Peyer's patch (tissue), 4 donors: ENCODE measurements at regions not wholly inside any gene's neighbourhood (a gene's known extent, or its start where the extent isn't known, plus 50 kb on each side); places are given as distances from the start of the nearest gene placed in this dataset.

ENCODE experiments used
- DNase-seq, 3 donors: peaks; one replicate each; pipeline ENCODE4 v3.0.0-alpha.2; 2017 to 2019
- H3K27ac ChIP-seq, 4 donors: fragments of 200-600 bp; sonication (generic); one replicate each; pipeline ENCODE4 v1.5.1; 2016 to 2019
- H3K27me3 ChIP-seq, 2 donors: fragments of 200-600 bp; sonication (generic); one replicate each; pipeline ENCODE4 v1.5.1; 2019
- H3K36me3 ChIP-seq, 3 donors: fragments of 200-600 bp; sonication (generic); one replicate each; pipeline ENCODE4 v1.5.1; 2016 to 2019
- H3K4me1 ChIP-seq, 4 donors: fragments of 200-600 bp; sonication (generic); one replicate each; pipeline ENCODE4 v1.5.1; 2016 to 2019
- H3K4me3 ChIP-seq, 4 donors: fragments of 200-600 bp; sonication (generic); 1 replicate in 3 of 4; 2 replicates in 1 of 4; pipeline ENCODE4 v1.5.1; 2016 to 2019; ENCODE audit warnings: mild to moderate bottlenecking in 1 of 4
- H3K9me3 ChIP-seq, 4 donors: fragments of 200-600 bp; sonication (generic); one replicate each; pipeline ENCODE4 v1.5.1; 2016 to 2019; ENCODE audit warnings: mild to moderate bottlenecking in 1 of 4
- POLR2A ChIP-seq, 2 donors: fragments of 450-650 bp; IDR thresholded peaks; one replicate each; pipeline ENCODE4 v1.5.1; 2017; ENCODE audit warnings: antibody characterized with exemption in 2 of 2, mild to moderate bottlenecking in 2 of 2, moderate library complexity in 2 of 2
- TF ChIP-seq, protein P1 (sequence below), 6 experiments: fragments of 450-650 bp in 4 of 6; fragments of 200-600 bp in 2 of 6; sonication (generic) in 1 of 6; IDR thresholded peaks; one replicate each; pipeline ENCODE4 v1.5.1; 2017 to 2019; ENCODE audit warnings: antibody characterized with exemption in 6 of 6, mild to moderate bottlenecking in 3 of 6, moderate library complexity in 1 of 6

DNA sequence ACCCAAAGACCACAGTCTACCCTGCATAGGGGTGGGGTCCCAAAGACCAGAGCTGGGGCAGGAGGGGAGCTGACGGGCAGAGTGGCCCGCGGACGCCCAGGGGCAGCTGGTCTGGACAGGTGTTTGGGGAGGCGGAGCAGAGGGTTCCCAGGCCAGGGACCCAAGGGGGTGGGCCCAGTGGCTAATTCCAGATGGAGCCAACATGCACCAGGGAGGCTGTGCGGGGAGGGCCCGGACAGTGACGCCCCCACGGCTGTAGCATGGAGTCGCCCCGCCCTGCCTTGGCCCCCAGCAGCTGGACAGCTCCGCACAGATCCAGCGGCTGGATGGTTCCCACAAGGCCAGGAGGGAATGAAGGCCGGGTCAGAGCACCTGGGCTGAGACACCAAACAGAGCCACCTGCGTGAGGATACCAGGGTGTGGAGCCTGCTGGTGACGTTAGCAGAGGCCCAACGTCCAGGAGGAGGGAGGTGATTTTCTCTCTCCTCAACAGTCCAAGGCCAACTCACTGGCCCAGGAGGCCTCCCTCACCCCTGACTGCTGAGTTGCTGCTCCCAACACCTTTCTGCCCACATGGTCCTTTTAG lies 55.3 kb upstream of the EGFL7 start:
- Histone ChIP-seq H3K9me3 (no peaks in the 10 kb centered on the region), H3K27me3 (no peaks in the 10 kb centered on the region), H3K4me1 (peaks cover 0 to 52% (median 3%) of the 10 kb centered on the region in 4 donors), H3K27ac (no peak overlapping the region), H3K36me3 (no peaks in the 10 kb centered on the region), H3K4me3 (no peak overlapping the region)
- TF ChIP-seq, protein P1, sequence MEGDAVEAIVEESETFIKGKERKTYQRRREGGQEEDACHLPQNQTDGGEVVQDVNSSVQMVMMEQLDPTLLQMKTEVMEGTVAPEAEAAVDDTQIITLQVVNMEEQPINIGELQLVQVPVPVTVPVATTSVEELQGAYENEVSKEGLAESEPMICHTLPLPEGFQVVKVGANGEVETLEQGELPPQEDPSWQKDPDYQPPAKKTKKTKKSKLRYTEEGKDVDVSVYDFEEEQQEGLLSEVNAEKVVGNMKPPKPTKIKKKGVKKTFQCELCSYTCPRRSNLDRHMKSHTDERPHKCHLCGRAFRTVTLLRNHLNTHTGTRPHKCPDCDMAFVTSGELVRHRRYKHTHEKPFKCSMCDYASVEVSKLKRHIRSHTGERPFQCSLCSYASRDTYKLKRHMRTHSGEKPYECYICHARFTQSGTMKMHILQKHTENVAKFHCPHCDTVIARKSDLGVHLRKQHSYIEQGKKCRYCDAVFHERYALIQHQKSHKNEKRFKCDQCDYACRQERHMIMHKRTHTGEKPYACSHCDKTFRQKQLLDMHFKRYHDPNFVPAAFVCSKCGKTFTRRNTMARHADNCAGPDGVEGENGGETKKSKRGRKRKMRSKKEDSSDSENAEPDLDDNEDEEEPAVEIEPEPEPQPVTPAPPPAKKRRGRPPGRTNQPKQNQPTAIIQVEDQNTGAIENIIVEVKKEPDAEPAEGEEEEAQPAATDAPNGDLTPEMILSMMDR (IDR thresholded peaks at IDR 0.05), result no peak
- TF ChIP-seq POLR2A (IDR thresholded peaks at IDR 0.05), result peak in 1 of 2 donors; percentile 14
- DNase-seq, result no peak

DNA sequence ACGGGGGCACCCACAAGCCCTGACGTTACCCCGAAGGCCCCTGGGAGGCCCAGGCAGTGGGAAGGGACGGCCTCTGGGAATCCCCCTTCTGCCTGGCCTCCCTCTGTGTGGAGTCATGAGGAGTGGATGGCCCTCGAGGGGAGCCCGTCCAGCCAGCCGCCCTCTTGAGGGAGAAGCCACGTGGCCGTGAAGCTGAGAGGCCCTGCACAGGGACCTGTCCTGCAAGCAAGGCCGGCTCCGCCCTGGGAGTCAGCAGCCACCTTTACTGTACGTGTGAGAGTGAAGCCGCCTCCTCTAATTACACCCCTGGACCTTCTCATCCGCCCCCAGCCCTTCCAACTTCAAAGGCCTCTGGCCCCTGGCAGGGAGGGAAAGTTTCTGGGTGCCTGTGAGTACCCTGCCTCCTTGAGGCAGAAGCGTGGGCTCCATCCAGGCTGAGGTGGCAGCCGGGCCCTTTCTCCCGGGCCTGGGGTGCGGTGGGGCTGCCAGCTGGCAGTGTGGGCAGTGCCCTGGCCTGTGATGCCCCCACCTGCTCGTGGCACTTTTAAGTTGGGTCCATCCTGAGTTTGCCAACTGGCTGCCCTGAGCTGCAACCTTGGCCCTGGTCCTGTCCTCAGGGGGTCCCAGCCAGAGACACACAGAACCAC lies 55.9 kb upstream of the EGFL7 start:
- Histone ChIP-seq H3K27me3 (no peaks in the 10 kb centered on the region), H3K4me1 (peaks cover 0 to 55% (median 3%) of the 10 kb centered on the region in 4 donors), H3K9me3 (no peaks in the 10 kb centered on the region), H3K36me3 (no peaks in the 10 kb centered on the region), H3K4me3 (no peak overlapping the region), H3K27ac (no peak overlapping the region)
- TF ChIP-seq, protein P1 (IDR thresholded peaks at IDR 0.05), result no peak
- no peak for TF ChIP-seq POLR2A (IDR thresholded peaks at IDR 0.05)
- no peak for DNase-seq

DNA sequence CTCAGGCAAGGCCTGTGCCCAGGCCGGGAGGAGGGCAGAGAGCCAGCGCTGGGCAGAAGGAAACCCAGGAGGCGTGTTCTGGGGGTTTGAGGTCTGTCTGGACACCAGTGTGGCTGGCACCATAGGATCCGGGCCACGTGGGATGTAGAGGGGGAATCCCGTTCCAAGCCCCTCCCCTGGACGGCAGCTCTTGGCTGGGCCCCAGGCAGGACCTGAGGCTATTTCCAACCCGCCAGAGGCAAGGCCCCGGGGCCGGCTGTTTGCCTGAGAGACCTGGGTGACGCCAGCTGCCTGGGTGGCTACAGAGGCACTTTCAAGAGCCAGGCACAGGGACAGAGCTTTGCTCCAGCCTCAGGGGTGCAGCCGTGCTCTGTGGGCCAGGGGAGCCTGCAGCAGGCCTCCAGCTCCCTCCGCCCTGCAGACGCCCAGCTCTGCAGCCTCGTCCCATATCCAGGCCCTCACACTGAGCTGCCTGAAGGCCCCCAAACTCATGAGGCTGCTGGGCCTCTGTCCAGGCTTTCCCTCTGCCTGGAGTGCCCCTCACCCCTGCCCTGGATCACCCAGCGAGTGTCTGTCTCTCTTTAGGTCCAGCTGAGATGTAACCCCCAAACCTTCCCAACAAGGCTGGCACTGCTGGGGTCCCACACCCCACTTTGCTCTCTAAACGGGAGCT lies 56.6 kb upstream of the EGFL7 start:
- Histone ChIP-seq H3K9me3 (no peaks in the 10 kb centered on the region), H3K27me3 (no peaks in the 10 kb centered on the region), H3K4me1 (peaks cover 0 to 55% (median 3%) of the 10 kb centered on the region in 4 donors), H3K4me3 (no peak overlapping the region), H3K36me3 (no peaks in the 10 kb centered on the region), H3K27ac (no peak overlapping the region)
- no peak for DNase-seq
- TF ChIP-seq, protein P1 (IDR thresholded peaks at IDR 0.05), result no peak
- TF ChIP-seq POLR2A (IDR thresholded peaks at IDR 0.05), result no peak

DNA sequence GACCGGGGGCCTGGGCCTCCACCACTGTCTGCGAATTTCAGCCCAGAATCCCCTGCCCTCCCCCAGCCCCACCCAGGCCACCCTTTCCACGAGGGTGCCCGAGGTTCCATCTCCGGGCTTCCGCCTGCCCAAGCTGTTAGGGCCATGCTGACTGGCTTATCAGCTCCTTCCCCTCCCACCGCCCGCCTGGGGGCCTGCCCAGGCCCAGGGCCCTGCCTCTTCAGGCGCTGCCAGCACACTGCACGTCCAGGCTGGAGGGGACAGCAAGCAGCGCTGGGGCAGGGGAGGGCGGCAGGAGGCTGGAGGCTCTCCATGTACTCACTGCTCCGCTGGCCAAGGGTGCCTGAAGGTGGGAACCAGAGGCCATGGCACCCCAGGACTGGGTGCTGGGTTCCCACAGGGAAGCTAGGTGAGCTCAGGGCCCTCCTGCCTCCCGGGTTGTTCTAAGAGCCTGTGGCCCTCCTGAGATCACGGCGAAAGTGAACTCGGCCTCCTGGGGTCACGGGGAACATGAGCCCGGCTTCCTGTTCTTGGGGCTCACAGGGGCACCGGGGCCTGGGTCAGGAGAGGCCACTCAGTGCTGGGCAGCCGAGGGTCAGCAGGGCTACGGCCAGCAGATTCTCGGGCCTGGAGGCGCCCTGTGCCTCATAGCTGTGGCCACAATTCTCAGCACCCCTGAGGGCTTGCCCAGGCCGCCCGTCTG lies 57.7 kb upstream of the EGFL7 start:
- Histone ChIP-seq H3K4me3 (no peak overlapping the region), H3K4me1 (peaks cover 0 to 48% (median 3%) of the 10 kb centered on the region in 4 donors), H3K27me3 (no peaks in the 10 kb centered on the region), H3K27ac (peak overlapping the region in 3 of 4 donors; percentile 66 to 85 (median 81)), H3K36me3 (no peaks in the 10 kb centered on the region), H3K9me3 (no peaks in the 10 kb centered on the region)
- no peak for TF ChIP-seq POLR2A (IDR thresholded peaks at IDR 0.05)
- TF ChIP-seq, protein P1 (IDR thresholded peaks at IDR 0.05), result no peak
- no peak for DNase-seq

DNA sequence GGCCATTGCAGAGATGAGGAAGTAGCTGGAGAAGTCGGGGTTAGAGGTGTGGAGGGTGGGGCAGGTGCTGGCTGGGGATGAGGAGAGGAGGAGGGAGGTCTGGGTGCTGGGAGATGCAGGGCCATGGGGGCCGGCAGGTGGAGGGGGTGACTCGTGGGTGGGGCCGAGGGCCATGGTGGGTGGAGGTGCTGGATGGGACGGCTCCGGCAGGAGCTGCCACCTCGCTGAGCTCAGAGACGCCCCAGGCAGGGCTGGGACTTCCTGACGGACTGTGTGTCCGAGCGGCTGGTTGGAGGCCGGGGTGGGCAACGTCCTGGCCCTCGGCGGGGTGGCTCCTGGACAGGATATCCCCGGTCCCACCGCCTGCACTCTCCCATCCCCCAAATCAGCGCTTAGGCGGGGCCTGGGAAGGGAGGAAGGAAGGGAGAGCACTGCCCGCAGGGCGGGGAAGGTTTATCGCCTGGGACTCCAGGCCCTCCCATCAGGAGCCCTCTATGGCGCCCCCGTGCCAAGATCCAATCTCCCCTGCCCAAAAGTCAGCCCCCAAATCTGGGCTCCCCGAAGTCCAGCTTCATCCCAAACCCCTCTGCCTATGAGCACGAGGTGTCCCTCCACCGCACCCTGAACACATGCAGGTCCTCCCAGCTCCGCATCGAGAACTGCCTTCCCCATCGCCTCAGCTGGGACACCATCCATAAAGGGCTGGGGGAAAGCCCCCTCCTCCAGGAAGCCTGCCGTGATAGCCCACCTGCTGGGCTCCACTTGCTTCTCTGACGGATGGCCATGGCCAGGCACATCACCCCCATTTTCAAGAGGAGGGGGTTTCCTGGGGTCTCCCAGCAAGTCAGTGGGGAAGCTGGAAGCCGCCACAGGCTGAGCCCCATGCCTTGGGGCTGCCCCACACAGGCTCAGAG lies 58.3 kb upstream of the NOTCH1 start:
- no peak overlapping the region for H3K4me3 ChIP-seq
- H3K27me3 ChIP-seq, result no peaks in the 10 kb centered on the region
- peaks cover 0 to 47% (median 3%) of the 10 kb centered on the region in 4 donors for H3K4me1 ChIP-seq
- H3K9me3 ChIP-seq, result no peaks in the 10 kb centered on the region
- H3K36me3 ChIP-seq, result no peaks in the 10 kb centered on the region
- no peak for DNase-seq
- TF ChIP-seq, protein P1 (IDR thresholded peaks at IDR 0.05), result no peak
- TF ChIP-seq POLR2A (IDR thresholded peaks at IDR 0.05), result no peak
- peak overlapping the region in 3 of 4 donors; percentile 66 to 85 (median 81) for H3K27ac ChIP-seq
